ENCODE measurements at regions not wholly inside any gene's neighbourhood (a gene's known extent, or its start where the extent isn't known, plus 50 kb on each side); places are given as distances from the start of the nearest gene placed in this dataset.

DNA sequence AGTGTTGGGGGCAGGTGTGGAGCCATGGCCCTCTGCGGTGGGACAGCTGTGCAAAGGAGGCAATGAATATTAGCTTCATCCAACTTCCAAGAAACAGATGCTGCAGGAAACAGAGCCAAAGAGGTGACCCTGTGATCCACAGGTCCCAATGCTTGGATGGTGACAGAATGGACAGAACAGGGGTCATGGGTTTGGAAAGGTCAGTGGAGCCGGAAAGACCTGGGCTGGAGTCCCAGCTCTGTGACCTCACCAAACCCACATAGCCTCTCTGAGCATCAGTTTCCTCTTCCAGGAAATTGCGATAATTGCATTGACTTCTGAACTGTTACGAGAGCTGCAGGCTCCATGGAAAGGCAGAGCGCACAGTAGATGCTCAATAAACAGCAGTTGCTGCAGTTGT, 110.2 kb upstream of the GSC start:
- Histone ChIP-seq H3K9me3 (no peaks in the 10 kb centered on the region), H3K4me3 (no peak overlapping the region), H3K4me1 (no peaks in the 10 kb centered on the region), H3K27me3 (no peaks in the 10 kb centered on the region), H3K27ac (no peak overlapping the region), H3K36me3 (no peaks in the 10 kb centered on the region)
- no peak for DNase-seq
- no peak for TF ChIP-seq POLR2A (IDR thresholded peaks at IDR 0.05)
- TF ChIP-seq, protein P1, sequence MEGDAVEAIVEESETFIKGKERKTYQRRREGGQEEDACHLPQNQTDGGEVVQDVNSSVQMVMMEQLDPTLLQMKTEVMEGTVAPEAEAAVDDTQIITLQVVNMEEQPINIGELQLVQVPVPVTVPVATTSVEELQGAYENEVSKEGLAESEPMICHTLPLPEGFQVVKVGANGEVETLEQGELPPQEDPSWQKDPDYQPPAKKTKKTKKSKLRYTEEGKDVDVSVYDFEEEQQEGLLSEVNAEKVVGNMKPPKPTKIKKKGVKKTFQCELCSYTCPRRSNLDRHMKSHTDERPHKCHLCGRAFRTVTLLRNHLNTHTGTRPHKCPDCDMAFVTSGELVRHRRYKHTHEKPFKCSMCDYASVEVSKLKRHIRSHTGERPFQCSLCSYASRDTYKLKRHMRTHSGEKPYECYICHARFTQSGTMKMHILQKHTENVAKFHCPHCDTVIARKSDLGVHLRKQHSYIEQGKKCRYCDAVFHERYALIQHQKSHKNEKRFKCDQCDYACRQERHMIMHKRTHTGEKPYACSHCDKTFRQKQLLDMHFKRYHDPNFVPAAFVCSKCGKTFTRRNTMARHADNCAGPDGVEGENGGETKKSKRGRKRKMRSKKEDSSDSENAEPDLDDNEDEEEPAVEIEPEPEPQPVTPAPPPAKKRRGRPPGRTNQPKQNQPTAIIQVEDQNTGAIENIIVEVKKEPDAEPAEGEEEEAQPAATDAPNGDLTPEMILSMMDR (IDR thresholded peaks at IDR 0.05), result no peak

DNA sequence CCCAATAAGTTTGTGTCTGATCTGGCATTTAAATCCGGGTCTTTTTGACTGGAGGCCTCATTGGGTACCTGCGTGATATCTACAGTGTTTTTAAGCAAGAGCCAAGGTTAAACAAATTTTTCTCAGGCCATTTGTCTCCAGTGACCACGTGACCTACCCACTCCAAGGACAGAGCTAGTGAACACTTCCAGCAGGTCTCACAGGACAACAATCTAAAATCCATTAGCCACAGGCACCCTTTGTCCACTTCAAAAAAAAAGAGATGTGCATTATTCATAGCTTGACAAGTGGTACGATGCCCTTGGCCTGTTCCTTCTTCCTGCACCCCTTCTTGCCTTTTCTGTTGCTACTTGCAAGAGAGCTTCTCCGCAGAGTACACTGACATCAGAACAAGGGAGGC, 109.6 kb upstream of the GSC start:
- no peak for DNase-seq
- TF ChIP-seq, protein P1 (IDR thresholded peaks at IDR 0.05), result no peak
- no peak for TF ChIP-seq POLR2A (IDR thresholded peaks at IDR 0.05)
- Histone ChIP-seq H3K4me1 (no peaks in the 10 kb centered on the region), H3K36me3 (no peaks in the 10 kb centered on the region), H3K27me3 (no peaks in the 10 kb centered on the region), H3K9me3 (no peaks in the 10 kb centered on the region), H3K4me3 (no peak overlapping the region), H3K27ac (no peak overlapping the region)

DNA sequence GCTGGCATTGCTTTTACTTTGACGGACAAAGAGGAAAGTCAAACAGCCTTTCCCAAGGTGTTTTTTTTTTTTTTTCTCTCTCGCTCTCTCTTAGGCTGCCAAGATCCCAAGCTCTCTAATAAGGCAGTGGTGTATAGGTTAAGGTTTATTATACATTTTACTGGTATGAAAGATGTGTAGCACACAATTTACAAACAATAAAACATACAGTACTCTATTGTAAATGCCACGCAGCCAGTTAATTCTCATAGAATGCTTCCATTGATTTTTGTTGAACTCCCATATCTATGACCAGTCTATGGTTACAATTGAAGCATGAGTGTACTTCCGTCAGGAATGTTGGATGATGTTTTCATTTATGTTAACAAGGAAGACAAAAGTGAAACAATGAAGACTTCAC, 106.4 kb upstream of the GSC start:
- DNase-seq, result no peak
- Histone ChIP-seq H3K27me3 (no peaks in the 10 kb centered on the region), H3K4me3 (no peak overlapping the region), H3K36me3 (no peaks in the 10 kb centered on the region), H3K4me1 (no peaks in the 10 kb centered on the region), H3K9me3 (no peaks in the 10 kb centered on the region), H3K27ac (no peak overlapping the region)
- no peak for TF ChIP-seq POLR2A (IDR thresholded peaks at IDR 0.05)
- TF ChIP-seq, protein P1 (IDR thresholded peaks at IDR 0.05), result no peak

DNA sequence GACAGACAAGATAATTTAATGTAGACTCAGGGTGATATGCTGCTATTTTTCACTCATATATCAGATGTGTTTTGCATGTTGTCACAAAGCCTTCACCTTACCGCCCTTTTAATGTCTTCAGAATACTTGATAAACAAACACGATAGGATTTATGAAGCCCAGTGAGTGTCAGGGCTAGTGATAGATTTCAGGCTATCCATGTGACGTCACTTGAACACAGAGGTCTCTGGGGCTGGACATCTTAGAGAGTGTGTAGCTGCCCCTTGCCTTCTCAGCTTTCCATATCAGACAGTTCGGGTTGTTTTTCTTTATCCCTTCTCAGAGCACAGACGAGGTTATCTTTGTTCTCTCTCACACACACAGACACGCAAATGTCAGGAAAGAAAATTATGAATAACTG, 105.3 kb upstream of the GSC start:
- Histone ChIP-seq H3K4me1 (no peaks in the 10 kb centered on the region), H3K4me3 (no peak overlapping the region), H3K27ac (no peak overlapping the region), H3K9me3 (no peaks in the 10 kb centered on the region), H3K36me3 (no peaks in the 10 kb centered on the region), H3K27me3 (no peaks in the 10 kb centered on the region)
- TF ChIP-seq, protein P1 (IDR thresholded peaks at IDR 0.05), result no peak
- no peak for TF ChIP-seq POLR2A (IDR thresholded peaks at IDR 0.05)
- no peak for DNase-seq

DNA sequence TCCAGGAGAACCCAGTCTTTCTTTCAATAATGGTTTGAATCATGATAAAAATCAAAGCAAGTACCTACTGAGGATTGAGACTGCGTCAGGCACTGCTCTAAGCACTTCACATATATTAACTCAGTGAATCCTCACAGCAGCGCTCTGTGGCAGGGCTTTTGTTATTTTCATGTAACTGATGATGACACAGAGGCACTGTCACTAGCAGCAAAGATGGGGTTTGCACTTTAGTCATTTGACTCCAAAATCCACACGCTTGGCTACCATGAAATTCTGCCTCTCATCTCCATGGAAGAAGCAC, 98.8 kb upstream of the GSC start:
- H3K4me3 ChIP-seq, result no peak overlapping the region
- no peak overlapping the region for H3K27ac ChIP-seq
- no peaks in the 10 kb centered on the region for H3K4me1 ChIP-seq
- DNase-seq, result no peak
- no peaks in the 10 kb centered on the region for H3K36me3 ChIP-seq
- no peaks in the 10 kb centered on the region for H3K27me3 ChIP-seq
- H3K9me3 ChIP-seq, result no peaks in the 10 kb centered on the region
- no peak for TF ChIP-seq POLR2A (IDR thresholded peaks at IDR 0.05)
- TF ChIP-seq, protein P1 (IDR thresholded peaks at IDR 0.05), result no peak

DNA sequence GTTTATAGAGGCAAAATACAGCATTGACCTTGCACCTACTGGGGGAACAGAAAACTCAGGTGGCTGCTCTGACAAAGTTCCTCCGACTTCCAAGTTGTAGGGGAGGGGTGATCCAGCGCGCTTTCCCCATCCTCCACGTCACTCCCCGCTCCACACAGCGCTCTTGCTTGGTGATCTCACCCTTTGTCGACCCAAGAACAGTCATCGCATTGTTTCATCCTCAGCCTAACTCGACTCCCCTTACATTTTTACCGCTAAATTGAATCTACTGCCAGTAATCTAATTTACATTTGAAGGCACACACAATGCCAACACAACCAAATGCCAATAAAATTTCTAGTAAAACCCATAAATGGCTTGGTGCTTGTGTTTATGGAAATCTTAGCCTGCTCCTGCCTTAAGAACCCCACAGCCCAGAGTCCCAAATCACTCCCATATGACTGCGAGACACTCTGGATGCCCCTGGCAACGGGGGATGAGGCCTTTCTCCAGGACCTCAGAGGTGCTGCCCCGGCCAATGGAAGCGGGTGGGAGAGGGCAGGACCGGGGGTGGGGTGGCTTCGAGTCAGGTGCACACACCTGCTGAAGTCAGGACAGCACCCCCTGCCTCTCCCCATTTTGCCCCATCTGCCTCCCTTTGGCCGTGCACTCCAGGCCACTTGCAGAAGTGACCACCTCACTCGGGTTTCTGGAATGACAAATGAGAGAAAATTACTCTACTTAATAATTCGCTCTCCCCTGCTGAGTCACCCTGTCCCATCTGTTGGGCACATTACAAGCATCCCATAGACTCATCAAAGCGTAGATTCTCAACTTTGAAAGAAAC, 98.2 kb upstream of the GSC start:
- Histone ChIP-seq H3K9me3 (no peaks in the 10 kb centered on the region), H3K36me3 (no peaks in the 10 kb centered on the region), H3K27me3 (no peaks in the 10 kb centered on the region), H3K4me1 (no peaks in the 10 kb centered on the region), H3K27ac (no peak overlapping the region), H3K4me3 (no peak overlapping the region)
- no peak for DNase-seq
- TF ChIP-seq, protein P1 (IDR thresholded peaks at IDR 0.05), result no peak
- no peak for TF ChIP-seq POLR2A (IDR thresholded peaks at IDR 0.05)

Data from Peyer's patch (tissue), 4 donors.